Gastrocnemius medialis (tissue), 4 donors: ENCODE measurements at regions not wholly inside any gene's neighbourhood (a gene's known extent, or its start where the extent isn't known, plus 50 kb on each side); places are given as distances from the start of the nearest gene placed in this dataset.
"Not testable (repeated sequence)": the region's sequence is repeated elsewhere in the genome, so short reads cannot be mapped to it uniquely, and the experiment has no call there.

Source experiments
- CTCF ChIP-seq, 5 experiments: fragments of 450-650 bp in 3 of 5; fragments of 200-600 bp in 2 of 5; sonication (generic) in 2 of 5; IDR thresholded peaks in 4 of 5; conservative IDR thresholded peaks in 1 of 5; 1 replicate in 4 of 5; 2 replicates in 1 of 5; pipeline ENCODE4 v1.5.1; 2016 to 2019; ENCODE audit warnings: antibody characterized with exemption in 5 of 5, mild to moderate bottlenecking in 3 of 5, moderate library complexity in 3 of 5
- POLR2A ChIP-seq, 2 donors: fragments of 450-650 bp; IDR thresholded peaks; one replicate each; pipeline ENCODE4 v1.6.1; 2017; ENCODE audit warnings: antibody characterized with exemption in 2 of 2, mild to moderate bottlenecking in 2 of 2, moderate library complexity in 2 of 2

DNA sequence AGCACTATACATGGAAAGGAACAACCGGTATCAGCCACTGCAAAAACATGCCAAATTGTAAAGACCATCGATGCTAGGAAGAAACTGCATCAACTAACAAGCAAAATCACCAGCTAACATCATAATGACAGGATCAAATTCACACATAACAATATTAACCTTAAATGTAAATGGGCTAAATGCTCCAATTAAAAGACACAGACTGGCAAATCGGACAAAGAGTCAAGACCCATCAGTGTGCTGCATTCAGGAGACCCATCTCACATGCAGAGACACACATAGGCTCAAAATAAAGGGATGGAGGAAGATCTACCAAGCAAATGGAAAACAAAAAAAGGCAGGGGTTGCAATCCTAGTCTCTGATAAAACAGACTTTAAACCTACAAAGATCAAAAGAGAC, 413.8 kb downstream of the ZEB2 start:
- not testable (repeated sequence) for TF ChIP-seq CTCF (IDR thresholded peaks at IDR 0.05 in 4 of 5, conservative IDR thresholded peaks at IDR 0.05 in 1 of 5); POLR2A (IDR thresholded peaks at IDR 0.05)
